ENCODE measurements at regions not wholly inside any gene's neighbourhood (a gene's known extent, or its start where the extent isn't known, plus 50 kb on each side); places are given as distances from the start of the nearest gene placed in this dataset.

DNA sequence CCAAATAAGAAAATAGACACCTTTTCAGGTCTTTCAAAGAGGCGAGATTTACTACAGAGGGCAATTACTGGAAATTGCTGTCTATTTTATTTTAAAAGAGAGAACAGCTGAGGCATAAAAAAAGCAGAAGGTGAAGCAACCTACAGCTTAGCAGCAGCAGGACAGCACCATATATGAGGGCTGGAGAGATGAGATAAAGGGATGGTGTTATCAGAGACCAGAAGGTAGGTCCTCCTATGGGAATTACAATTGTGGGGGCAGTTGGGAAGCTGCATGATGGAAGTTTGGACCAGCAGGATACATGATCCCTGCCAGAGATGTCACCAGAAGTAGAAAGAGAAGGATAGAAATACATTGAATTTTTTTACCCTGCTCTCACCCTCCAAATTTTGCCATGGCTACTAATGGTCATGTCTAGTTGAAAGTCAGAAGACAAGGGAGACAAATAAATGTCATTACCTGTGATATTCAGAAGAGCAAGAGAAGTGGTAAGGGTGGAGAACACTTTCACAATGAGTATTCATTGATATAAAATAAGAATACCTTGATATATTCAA is 77.2 kb upstream of the CALCR start:
- no peak for DNase-seq (ENCODE audit: low spot score)

DNA sequence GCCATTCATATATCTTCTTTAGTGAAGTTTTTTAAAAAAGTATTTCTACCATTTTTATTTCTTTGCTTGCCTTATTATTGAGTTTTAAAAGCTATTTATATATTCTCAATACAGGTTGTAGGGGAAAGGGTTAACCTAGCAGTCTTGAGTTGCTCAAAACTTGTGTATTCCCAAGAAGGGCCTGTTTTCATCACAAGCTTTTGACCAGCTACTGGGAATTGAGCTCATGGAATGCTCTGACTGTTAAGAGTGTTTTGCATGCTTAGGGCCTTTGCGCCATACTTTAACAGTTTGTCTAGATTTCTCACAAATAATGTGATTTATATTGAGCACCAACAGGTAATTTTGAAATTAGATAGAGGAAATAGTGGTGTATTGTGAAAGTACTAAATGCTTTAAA is 72.0 kb upstream of the CALCR start:
- no peak for DNase-seq (ENCODE audit: low spot score)

DNA sequence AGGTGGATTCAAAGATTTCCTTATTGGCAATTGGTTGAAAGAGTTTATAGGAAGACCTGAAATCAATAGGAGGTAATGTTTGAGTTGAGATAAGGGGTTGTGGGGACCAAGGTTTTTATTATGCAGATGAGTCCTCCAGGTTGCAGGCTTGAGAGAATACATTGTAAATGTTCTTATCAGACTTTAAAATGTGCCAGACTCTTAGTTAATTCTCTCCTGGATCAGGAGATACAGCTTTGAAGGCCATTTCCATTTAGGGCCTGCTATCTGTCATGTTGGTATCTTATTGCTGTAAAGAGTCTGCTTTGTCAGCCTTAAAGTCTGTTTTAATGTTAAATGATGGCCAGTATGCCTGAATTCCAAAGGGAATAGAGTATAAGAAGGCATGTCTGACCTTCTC is 61.8 kb upstream of the CALCR start:
- DNase-seq (ENCODE audit: low spot score): no peak

DNA sequence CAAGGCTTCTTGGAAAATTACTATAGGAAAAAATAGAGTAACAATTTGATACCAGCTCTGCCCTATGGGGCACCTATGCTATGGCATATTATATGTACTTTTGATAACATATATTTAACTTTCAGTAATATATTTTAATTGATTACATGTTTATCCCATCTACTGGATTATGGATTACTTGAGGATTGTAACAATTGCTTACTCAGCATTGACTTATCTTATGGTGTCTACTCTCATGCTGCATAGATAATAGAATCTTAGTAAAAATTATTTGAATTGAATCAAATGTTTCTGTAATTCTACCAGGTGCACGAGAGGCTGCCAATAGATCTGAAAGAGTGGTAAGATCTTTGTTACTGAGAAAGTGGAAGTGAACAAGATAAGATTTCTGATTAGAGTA is 57.8 kb upstream of the CALCR start:
- DNase-seq (ENCODE audit: low spot score): no peak

DNA sequence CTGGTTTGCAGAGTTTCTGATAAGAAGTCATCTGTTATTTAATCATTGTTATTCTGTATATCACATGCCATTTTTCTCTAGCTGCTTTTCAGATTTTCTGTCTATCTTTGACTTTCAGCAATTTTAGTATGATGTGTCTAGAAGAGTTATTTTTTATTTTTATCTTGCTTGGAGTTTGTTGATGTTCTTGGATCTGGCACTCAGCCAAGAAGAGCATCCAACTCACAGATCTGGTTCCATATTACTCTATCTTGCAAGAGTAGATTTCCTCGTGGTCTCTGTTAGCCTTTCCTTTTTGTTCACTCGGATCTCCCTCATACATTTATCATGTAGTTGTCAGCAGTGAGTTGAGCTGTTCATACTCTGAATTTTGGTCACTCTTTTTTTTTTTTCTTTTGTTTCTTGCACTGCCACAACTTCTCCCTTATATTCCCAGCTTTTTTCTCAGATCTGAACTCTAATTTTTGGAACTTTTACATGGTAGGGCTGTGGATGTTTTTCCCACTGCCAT is 54.8 kb upstream of the CALCR start:
- DNase-seq (ENCODE audit: low spot score): no peak

DNA sequence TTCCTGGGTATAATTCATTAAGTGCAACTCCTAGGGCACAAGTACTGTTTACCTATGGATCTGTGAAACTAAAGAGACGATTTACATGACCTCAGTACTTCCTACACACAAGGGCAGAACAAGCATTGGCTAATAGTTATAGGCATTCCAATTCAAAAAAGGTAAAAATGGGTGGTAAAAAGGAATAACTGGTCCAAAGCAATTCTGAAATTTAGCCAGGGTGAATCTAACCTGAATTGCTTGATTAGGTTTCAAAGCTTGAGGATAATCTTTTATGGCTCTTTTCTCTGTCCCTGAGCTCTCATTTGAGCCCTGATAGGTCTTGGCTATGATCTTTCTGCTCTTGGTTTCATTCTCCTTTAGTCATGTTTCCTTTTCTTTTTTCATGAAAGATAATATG is 52.3 kb upstream of the CALCR start:
- DNase-seq (ENCODE audit: low spot score): no peak
